HUES6 (cell line): ENCODE measurements at regions not wholly inside any gene's neighbourhood (a gene's known extent, or its start where the extent isn't known, plus 50 kb on each side); places are given as distances from the start of the nearest gene placed in this dataset.

ENCODE experiments used
- H3K27ac ChIP-seq: 2 replicates; pipeline ENCODE4 v1.7.0; 2013; ENCODE audit warnings: low read depth, mild to moderate bottlenecking, low read length, inconsistent platforms
- H3K27me3 ChIP-seq: 2 replicates; pipeline ENCODE4 v1.6.1; 2013; ENCODE audit warnings: low read length; ENCODE audit not compliant: control insufficient read depth, insufficient read depth
- H3K36me3 ChIP-seq: 2 replicates; pipeline ENCODE4 v1.6.1; 2013; ENCODE audit warnings: low read length; ENCODE audit not compliant: control insufficient read depth, insufficient read depth
- H3K4me1 ChIP-seq: 2 replicates; pipeline ENCODE4 v1.6.1; 2013; ENCODE audit warnings: low read length; ENCODE audit not compliant: control insufficient read depth, insufficient read depth
- H3K4me3 ChIP-seq: 2 replicates; pipeline ENCODE4 v1.5.1; 2013; ENCODE audit warnings: low read depth, low read length
- H3K9ac ChIP-seq: one replicate; pipeline ENCODE4 v1.6.1; 2013; ENCODE audit warnings: mild to moderate bottlenecking, low read length
- H3K9me3 ChIP-seq: 2 replicates; pipeline ENCODE4 v1.6.1; 2013; ENCODE audit warnings: low read depth, low read length; ENCODE audit not compliant: control insufficient read depth, insufficient read depth

DNA sequence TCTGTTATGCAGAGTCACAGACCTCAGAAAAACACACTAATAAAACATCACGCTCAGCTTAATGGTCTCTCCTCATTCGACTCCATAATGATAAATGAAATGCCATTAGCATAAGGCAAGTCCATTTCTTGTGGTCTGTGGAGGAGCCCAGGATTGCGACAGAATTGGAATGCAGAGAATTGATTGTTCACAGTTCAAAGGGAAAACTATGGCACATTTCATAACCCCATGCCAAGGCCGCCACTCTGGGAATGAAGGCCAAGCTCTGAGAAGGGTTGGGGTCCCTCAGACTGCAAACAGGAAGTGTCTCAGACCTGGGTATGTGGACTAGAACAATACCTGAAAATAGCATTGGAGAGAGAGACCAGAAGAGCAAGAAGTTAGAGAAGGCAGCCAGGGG, 398.9 kb downstream of the ADRA2A start:
- H3K36me3 ChIP-seq = no peaks in the 10 kb centered on the region
- H3K4me3 ChIP-seq = no peak overlapping the region
- no peaks in the 10 kb centered on the region for H3K27me3 ChIP-seq
- no peak overlapping the region for H3K9ac ChIP-seq
- H3K9me3 ChIP-seq = no peaks in the 10 kb centered on the region
- H3K27ac ChIP-seq = no peak overlapping the region
- no peaks in the 10 kb centered on the region for H3K4me1 ChIP-seq

DNA sequence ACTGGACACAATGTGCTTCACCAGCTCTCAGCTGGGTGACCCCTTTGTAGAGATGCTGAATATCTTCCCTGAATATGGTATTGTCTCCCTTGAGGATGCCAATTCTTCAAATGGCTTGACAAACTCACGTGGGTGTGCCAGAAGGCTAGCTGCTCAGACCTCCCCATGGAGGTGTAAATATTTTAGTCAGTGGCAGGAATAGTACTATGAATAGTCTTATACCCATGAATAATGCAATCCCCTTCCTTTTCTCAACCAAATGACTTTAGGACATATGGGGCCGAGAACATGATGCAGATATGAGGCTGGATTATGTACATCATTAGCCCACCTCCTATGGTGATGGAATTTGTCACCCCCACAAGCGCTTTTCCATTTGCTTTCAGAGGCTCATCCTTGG, 401.8 kb downstream of the ADRA2A start:
- Histone ChIP-seq H3K4me1 (no peaks in the 10 kb centered on the region), H3K36me3 (no peaks in the 10 kb centered on the region), H3K9me3 (no peaks in the 10 kb centered on the region), H3K27me3 (no peaks in the 10 kb centered on the region), H3K27ac (no peak overlapping the region), H3K9ac (no peak overlapping the region), H3K4me3 (no peak overlapping the region)

GRCh38 chr10:111479966-111480365, 403.1 kb downstream of the ADRA2A start:
- Histone ChIP-seq H3K27ac (no peak overlapping the region), H3K9ac (no peak overlapping the region), H3K4me1 (no peaks in the 10 kb centered on the region), H3K9me3 (no peaks in the 10 kb centered on the region), H3K27me3 (no peaks in the 10 kb centered on the region), H3K4me3 (no peak overlapping the region), H3K36me3 (no peaks in the 10 kb centered on the region)

- no peak overlapping the region for H3K27ac ChIP-seq
- no peaks in the 10 kb centered on the region for H3K4me1 ChIP-seq
- H3K4me3 ChIP-seq = no peak overlapping the region
- no peak overlapping the region for H3K9ac ChIP-seq
- no peaks in the 10 kb centered on the region for H3K27me3 ChIP-seq
- no peaks in the 10 kb centered on the region for H3K9me3 ChIP-seq
- H3K36me3 ChIP-seq = no peaks in the 10 kb centered on the region
Measured at GRCh38 chr10:111481261-111481826, 404.5 kb downstream of the ADRA2A start.

DNA sequence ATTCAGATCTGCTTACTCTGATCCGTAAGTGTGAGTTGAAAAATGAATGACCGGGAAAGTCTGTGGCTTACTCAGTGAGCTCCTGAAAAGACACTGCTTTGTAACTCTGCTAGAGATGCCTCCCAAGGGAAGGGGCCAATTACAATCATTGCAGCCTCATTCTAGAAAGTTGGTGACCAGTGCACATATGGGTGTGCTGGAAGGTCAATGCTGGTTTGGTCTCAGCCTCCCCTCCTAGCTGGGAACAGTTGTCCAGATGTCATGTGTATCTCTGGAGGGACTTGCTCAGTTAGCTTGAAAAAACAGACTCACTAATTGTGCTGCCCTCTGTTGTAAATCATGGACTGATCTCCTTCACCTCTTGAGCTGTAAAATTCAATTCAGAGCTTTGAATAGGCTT, 405.0 kb downstream of the ADRA2A start:
- no peaks in the 10 kb centered on the region for H3K27me3 ChIP-seq
- no peak overlapping the region for H3K9ac ChIP-seq
- no peaks in the 10 kb centered on the region for H3K36me3 ChIP-seq
- no peak overlapping the region for H3K4me3 ChIP-seq
- no peaks in the 10 kb centered on the region for H3K4me1 ChIP-seq
- no peaks in the 10 kb centered on the region for H3K9me3 ChIP-seq
- H3K27ac ChIP-seq = no peak overlapping the region

- Histone ChIP-seq H3K27me3 (no peaks in the 10 kb centered on the region), H3K9me3 (peaks cover 4% of the 10 kb centered on the region), H3K4me3 (no peak overlapping the region), H3K9ac (no peak overlapping the region), H3K4me1 (no peaks in the 10 kb centered on the region), H3K27ac (no peak overlapping the region), H3K36me3 (no peaks in the 10 kb centered on the region)
Measured at GRCh38 chr10:111482621-111483216, 405.9 kb downstream of the ADRA2A start.

DNA sequence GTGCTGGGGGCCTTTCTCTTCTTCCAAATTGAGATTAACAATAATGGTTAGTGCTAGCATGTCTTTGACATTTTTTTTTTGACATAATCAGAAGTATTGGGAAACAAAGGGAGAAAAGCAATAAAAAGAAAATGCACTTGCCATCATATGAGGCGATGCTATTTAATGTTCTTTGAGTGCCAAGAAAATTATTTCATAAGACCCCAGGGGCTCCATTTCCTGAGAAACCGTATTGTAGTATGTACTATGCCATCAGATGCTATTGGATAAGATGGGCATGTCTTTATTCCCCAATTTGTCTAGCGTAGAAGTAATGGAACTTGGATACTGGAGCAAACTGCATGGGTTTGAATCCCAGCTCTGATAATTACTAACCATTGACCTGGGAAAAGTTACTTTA, 408.9 kb downstream of the ADRA2A start:
- no peak overlapping the region for H3K27ac ChIP-seq
- H3K9ac ChIP-seq = no peak overlapping the region
- peaks cover 33% of the 10 kb centered on the region for H3K9me3 ChIP-seq

DNA sequence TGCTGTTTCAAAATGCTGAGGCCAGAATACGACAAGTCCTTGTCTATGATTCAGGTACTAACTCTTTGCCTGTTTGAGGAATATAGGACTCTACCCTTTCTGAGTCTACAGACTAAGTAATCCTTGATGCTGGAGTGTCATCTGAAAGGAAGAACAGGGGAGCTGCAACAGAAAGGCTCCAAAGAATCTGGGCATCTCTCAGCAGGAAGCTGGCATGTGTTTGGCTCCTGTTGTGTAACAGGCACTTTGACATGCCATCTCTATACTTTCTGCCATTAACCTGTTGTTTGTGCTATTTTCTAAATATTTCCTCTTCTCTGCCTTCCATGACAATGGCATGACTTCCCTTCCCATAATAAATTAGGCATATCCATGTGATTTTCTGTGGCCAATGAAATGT, 409.5 kb downstream of the ADRA2A start:
- H3K4me1 ChIP-seq = no peaks in the 10 kb centered on the region
- H3K36me3 ChIP-seq = no peaks in the 10 kb centered on the region
- H3K4me3 ChIP-seq = no peak overlapping the region
- H3K27ac ChIP-seq = no peak overlapping the region
- no peaks in the 10 kb centered on the region for H3K27me3 ChIP-seq
- H3K9ac ChIP-seq = no peak overlapping the region
- H3K9me3 ChIP-seq = peaks cover 38% of the 10 kb centered on the region

More for the DNA sequence above, 408.9 kb downstream of the ADRA2A start:
- no peaks in the 10 kb centered on the region for H3K36me3 ChIP-seq
- no peaks in the 10 kb centered on the region for H3K4me1 ChIP-seq
- H3K27me3 ChIP-seq = no peaks in the 10 kb centered on the region
- H3K4me3 ChIP-seq = no peak overlapping the region

DNA sequence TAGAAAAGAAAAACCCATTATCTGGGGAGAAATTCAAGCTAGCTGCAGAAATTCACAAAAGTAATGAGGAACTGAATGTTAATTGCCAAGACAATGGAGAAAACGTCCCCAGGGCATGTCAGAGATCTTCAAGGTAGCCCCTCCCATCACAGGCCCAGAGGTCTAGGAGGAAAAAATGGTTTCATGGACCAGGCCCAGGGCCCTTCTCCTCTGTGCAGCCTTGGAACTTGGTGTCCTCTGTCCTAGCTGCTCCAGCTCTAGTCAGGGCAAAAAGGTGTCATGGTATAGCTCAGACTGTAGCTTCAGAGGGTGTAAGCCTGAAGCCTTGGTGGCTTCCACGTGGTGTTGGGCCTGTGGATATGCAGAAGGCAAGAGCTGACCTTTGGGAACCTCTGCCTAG, 411.8 kb downstream of the ADRA2A start:
- Histone ChIP-seq H3K9ac (no peak overlapping the region), H3K4me1 (no peaks in the 10 kb centered on the region), H3K36me3 (no peaks in the 10 kb centered on the region), H3K27me3 (no peaks in the 10 kb centered on the region), H3K4me3 (no peak overlapping the region), H3K9me3 (peaks cover 43% of the 10 kb centered on the region), H3K27ac (no peak overlapping the region)

DNA sequence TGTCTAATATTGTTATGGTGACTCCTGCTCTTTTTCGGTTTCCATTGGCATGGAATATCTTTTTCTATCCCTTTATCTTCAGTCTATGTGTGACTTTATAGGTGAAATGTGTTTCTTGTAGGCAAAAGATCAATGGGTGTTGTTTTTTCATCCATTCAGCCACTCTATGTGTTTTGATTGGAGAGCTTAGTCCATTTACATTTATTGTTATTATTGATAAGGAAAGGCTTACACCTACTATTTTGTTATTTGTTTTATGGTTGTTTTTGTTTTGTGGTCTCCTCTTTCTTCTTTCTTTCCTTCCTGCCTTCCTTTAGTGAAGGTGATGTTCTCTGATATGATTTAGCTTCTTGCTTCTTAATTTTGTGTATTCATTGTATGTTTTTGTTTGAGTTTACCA, 414.3 kb downstream of the ADRA2A start:
- H3K4me3 ChIP-seq = no peak overlapping the region
- H3K4me1 ChIP-seq = no peaks in the 10 kb centered on the region
- H3K9ac ChIP-seq = no peak overlapping the region
- no peaks in the 10 kb centered on the region for H3K27me3 ChIP-seq
- no peaks in the 10 kb centered on the region for H3K36me3 ChIP-seq
- peaks cover 44% of the 10 kb centered on the region for H3K9me3 ChIP-seq
- H3K27ac ChIP-seq = no peak overlapping the region

DNA sequence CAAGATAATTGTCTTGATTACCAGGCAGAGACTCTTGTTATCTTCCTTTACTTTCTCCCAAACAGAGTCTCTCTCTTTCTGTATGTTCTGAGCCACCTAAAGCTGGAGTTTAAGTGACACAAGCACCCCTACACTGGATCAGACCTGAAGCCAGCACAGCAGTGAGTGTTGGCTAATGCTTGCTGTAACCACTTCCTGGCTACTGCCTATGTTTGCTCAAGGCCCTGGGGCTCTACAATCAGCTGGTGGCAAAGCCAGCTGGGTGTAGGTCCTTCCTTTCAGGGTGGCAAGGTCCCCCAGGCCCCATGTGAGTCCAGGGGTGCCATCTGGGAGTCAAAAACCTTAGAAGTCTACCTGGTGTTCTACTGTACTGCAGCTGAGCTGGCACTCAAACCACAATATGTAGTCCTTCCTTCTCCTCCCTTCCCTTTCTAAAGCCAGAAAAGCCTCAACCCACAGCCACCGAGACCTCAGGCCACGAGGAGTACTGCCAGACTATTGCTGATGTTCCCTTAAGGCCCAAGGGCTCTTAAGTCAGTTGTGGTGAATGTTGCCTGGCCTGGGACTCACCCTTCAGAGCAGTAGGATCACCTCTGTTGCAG, 416.3 kb downstream of the ADRA2A start:
- no peak overlapping the region for H3K4me3 ChIP-seq
- H3K9ac ChIP-seq = no peak overlapping the region
- peaks cover 36% of the 10 kb centered on the region for H3K9me3 ChIP-seq
- no peaks in the 10 kb centered on the region for H3K36me3 ChIP-seq
- H3K4me1 ChIP-seq = no peaks in the 10 kb centered on the region
- no peak overlapping the region for H3K27ac ChIP-seq
- H3K27me3 ChIP-seq = no peaks in the 10 kb centered on the region
